ENCODE measurements at regions not wholly inside any gene's neighbourhood (a gene's known extent, or its start where the extent isn't known, plus 50 kb on each side); places are given as distances from the start of the nearest gene placed in this dataset.
"Not testable (repeated sequence)": the region's sequence is repeated elsewhere in the genome, so short reads cannot be mapped to it uniquely, and the experiment has no call there.

DNA sequence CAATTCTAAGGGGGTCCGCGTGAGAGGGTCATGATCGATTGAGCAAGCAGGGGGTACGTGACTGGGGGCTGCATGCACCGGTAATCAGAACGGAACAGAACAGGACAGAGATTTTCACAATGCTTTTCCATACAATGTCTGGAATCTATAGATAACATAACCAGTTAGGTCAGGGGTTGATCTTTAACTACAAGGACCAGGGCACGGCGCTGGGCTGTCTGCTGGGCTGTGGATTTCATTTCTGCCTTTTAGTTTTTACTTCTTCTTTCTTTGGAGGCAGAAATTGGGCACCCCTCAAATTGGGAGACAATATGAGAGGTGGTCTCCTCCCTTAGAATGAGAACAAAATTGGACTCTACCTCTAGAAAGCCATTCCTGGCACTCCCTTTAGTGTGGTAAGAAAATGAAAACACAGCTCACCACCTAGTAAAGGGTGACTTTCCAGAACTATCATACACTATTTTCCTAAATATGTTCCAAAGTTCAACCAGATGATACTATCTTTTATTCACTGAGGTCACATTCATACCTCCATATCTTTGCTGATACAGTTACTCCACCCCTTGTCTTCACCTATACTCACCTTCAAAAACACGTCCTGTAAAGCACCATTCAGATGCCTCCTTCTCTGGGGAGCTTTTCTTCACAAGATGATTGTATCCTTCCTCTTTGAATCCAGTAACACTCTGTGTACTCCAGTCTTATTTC lies 1058.3 kb upstream of the SLIT2 start:
- Histone ChIP-seq H3K4me3 (ENCODE audit: low read depth in 1 of 2, low read length in 2 of 2) (no peak overlapping the region), H3K4me1 (ENCODE audit: insufficient read depth, low read length) (no peaks in the 10 kb centered on the region), H3K27ac (ENCODE audit: low read depth, low read length) (no peak overlapping the region), H3K9me3 (ENCODE audit: low read length) (no peaks in the 10 kb centered on the region), H3K27me3 (ENCODE audit: control insufficient read depth in 1 of 2, insufficient read depth in 2 of 2, low read length in 2 of 2) (no peaks in the 10 kb centered on the region), H3K36me3 (ENCODE audit: insufficient read depth, low read length) (no peaks in the 10 kb centered on the region), H3K9ac (ENCODE audit: low read length) (no peak overlapping the region)

DNA sequence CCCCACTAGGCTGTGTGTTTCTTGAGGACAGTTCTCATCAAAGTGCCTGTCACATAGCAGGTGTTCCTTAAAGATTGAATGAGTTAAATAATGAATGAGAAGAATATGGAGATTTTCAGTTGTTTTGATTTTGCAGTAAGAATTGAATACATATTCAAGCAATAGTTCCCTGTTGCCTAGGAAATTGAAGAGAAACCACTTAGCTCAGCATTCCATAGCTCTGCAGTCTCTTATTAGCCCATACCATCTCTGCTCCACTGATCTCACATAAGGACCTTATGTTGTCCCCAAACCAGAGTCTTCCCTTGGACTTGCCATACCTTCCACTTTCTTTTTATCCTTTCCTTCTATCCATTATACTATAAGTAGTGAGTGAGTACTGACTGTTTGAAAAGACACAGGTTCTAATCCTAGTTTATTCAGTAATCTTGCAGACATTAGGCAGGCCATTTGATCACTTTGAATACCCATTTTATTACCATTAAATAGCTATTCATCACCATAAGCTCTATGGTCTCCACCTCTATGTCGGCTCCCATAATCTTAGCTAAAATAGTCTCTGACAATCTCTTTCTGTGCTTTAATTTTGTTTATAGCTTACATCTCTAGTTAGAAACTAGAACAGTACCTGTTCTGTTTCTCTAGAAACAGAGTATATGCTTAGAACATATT lies 1059.6 kb upstream of the SLIT2 start:
- Histone ChIP-seq H3K9ac (ENCODE audit: low read length) (no peak overlapping the region), H3K36me3 (ENCODE audit: insufficient read depth, low read length) (no peaks in the 10 kb centered on the region), H3K4me3 (ENCODE audit: low read depth in 1 of 2, low read length in 2 of 2) (no peak overlapping the region), H3K4me1 (ENCODE audit: insufficient read depth, low read length) (no peaks in the 10 kb centered on the region), H3K27ac (ENCODE audit: low read depth, low read length) (no peak overlapping the region), H3K27me3 (ENCODE audit: control insufficient read depth in 1 of 2, insufficient read depth in 2 of 2, low read length in 2 of 2) (no peaks in the 10 kb centered on the region), H3K9me3 (ENCODE audit: low read length) (no peaks in the 10 kb centered on the region)

DNA sequence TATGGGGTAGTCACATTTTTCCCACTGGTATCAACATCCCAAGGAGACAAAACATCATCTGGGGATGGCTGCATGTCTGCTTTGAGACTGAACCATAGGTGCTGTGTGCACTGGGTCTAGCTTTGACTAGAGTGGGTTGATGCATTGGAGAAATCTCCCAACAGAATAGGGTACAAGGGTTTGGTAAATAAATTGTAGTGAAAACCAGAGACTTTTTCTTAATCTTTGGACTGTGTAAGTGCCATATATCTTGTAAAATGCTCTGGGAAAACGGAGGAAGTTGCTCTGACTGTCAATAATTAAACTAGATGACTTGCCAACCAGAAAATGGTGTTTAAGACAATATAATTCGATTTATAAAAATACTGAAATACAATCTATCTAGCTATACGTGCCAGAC lies 1064.0 kb upstream of the SLIT2 start:
- no peaks in the 10 kb centered on the region for H3K27me3 ChIP-seq (ENCODE audit: control insufficient read depth in 1 of 2, insufficient read depth in 2 of 2, low read length in 2 of 2)
- no peaks in the 10 kb centered on the region for H3K9me3 ChIP-seq (ENCODE audit: low read length)
- H3K36me3 ChIP-seq (ENCODE audit: insufficient read depth, low read length): no peaks in the 10 kb centered on the region
- no peak overlapping the region for H3K27ac ChIP-seq (ENCODE audit: low read depth, low read length)
- H3K4me3 ChIP-seq (ENCODE audit: low read depth in 1 of 2, low read length in 2 of 2): no peak overlapping the region
- H3K4me1 ChIP-seq (ENCODE audit: insufficient read depth, low read length): no peaks in the 10 kb centered on the region
- H3K9ac ChIP-seq (ENCODE audit: low read length): no peak overlapping the region

DNA sequence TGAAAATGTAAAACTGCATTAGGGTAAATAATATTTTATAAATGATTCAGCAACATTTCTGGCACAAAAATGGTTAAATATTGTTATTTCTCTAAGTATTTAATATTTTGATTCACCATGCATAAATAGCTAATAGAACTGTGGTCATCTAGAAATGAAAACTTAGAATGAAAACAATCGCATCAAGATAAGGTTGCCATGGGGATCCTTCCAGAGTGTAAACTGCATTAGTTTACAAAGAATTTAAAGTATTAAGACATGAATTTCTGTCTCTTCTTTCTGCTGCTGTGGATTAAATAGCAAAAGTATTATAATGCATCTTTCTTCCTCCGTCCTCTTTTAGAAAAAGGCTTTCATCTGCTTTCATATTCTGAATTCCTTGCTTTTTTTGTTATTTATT lies 1064.6 kb upstream of the SLIT2 start:
- Histone ChIP-seq H3K9me3 (ENCODE audit: low read length) (no peaks in the 10 kb centered on the region), H3K9ac (ENCODE audit: low read length) (no peak overlapping the region), H3K27ac (ENCODE audit: low read depth, low read length) (no peak overlapping the region), H3K36me3 (ENCODE audit: insufficient read depth, low read length) (no peaks in the 10 kb centered on the region), H3K4me3 (ENCODE audit: low read depth in 1 of 2, low read length in 2 of 2) (no peak overlapping the region), H3K4me1 (ENCODE audit: insufficient read depth, low read length) (no peaks in the 10 kb centered on the region), H3K27me3 (ENCODE audit: control insufficient read depth in 1 of 2, insufficient read depth in 2 of 2, low read length in 2 of 2) (no peaks in the 10 kb centered on the region)

DNA sequence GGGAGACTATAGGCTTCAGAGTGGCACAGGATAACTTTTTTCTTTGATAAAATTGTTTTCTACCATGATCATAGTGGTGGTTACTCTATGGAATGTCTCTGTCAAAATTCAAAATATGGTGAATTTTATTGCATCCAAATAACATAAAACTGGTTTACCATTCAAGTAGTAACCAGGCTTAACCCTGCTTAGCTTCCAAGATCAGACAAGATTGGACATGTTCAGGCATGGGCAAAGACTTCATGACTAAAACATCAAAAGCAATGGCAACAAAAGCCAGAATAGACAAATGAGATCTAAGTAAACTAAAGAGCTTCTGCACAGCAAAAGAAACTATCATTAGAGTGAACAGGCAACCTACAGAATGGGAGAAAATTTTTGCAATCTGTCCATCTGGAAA lies 1070.1 kb upstream of the SLIT2 start:
- H3K4me1 ChIP-seq (ENCODE audit: insufficient read depth, low read length); H3K27me3 ChIP-seq (ENCODE audit: control insufficient read depth in 1 of 2, insufficient read depth in 2 of 2, low read length in 2 of 2); H3K36me3 ChIP-seq (ENCODE audit: insufficient read depth, low read length); H3K9ac ChIP-seq (ENCODE audit: low read length); H3K9me3 ChIP-seq (ENCODE audit: low read length); H3K4me3 ChIP-seq (ENCODE audit: low read depth in 1 of 2, low read length in 2 of 2); H3K27ac ChIP-seq (ENCODE audit: low read depth, low read length): not testable (repeated sequence)

DNA sequence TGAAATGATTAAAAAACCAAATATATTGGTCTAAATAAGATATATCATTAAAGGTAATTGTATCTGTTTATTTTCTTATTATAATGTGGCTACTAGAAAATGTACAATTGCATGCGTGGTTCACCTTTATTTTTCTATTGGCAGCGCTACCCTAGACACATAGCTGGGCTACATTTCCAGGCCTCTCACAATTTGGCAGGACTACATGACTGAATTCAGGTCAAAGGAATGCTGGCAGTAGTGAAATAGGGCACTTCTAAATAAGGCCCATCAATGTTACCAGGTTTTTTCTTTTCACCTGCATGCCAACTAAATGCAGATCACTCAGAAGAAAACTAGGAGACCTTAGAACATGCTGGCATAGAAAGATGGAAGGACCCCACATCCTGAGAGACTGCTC lies 1072.9 kb upstream of the SLIT2 start:
- Histone ChIP-seq H3K4me1 (ENCODE audit: insufficient read depth, low read length) (no peaks in the 10 kb centered on the region), H3K27me3 (ENCODE audit: control insufficient read depth in 1 of 2, insufficient read depth in 2 of 2, low read length in 2 of 2) (no peaks in the 10 kb centered on the region), H3K9ac (ENCODE audit: low read length) (no peak overlapping the region), H3K36me3 (ENCODE audit: insufficient read depth, low read length) (no peaks in the 10 kb centered on the region), H3K27ac (ENCODE audit: low read depth, low read length) (no peak overlapping the region), H3K4me3 (ENCODE audit: low read depth in 1 of 2, low read length in 2 of 2) (no peak overlapping the region), H3K9me3 (ENCODE audit: low read length) (no peaks in the 10 kb centered on the region)

DNA sequence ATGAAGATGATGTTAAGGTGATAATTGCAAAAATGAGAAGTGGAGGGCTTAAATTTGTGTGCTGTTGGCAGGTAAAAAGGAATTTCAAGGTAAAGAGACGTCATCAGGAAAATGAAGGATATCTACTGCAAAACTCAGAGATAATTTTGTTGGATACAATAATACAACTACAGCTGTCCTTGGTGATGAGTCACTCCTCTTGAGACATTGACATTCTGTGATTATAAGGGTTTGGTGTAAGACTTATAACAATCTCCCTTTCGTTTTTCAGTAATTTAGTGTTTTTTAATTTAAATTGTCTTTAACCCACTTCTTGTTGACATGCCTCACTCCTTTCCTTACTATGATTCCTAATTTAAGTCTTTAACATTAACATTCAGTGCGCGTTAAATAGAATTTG lies 1074.1 kb upstream of the SLIT2 start:
- H3K9me3 ChIP-seq (ENCODE audit: low read length): no peaks in the 10 kb centered on the region
- no peaks in the 10 kb centered on the region for H3K36me3 ChIP-seq (ENCODE audit: insufficient read depth, low read length)
- no peaks in the 10 kb centered on the region for H3K4me1 ChIP-seq (ENCODE audit: insufficient read depth, low read length)
- no peak overlapping the region for H3K4me3 ChIP-seq (ENCODE audit: low read depth in 1 of 2, low read length in 2 of 2)
- no peak overlapping the region for H3K27ac ChIP-seq (ENCODE audit: low read depth, low read length)
- H3K27me3 ChIP-seq (ENCODE audit: control insufficient read depth in 1 of 2, insufficient read depth in 2 of 2, low read length in 2 of 2): no peaks in the 10 kb centered on the region
- H3K9ac ChIP-seq (ENCODE audit: low read length): no peak overlapping the region

DNA sequence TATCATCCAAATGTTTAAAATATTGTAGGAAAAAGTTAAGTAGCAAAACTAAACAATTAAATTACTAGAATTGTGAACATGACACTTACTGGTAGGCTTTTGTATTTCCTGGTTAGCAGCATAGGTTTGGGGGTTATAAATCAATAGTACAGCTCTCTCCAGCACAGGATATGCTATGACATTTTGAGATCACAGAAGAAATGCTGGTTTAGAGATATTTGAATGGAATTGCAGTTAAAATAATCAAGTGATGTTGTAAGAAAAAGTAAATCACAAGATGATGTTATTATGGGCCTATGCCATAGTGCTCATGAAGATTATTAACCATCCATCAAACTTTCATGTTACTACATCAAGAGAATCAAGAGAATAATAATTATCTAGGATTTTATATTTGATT lies 1079.9 kb upstream of the SLIT2 start:
- H3K36me3 ChIP-seq (ENCODE audit: insufficient read depth, low read length): no peaks in the 10 kb centered on the region
- no peak overlapping the region for H3K4me3 ChIP-seq (ENCODE audit: low read depth in 1 of 2, low read length in 2 of 2)
- H3K27me3 ChIP-seq (ENCODE audit: control insufficient read depth in 1 of 2, insufficient read depth in 2 of 2, low read length in 2 of 2): no peaks in the 10 kb centered on the region
- no peaks in the 10 kb centered on the region for H3K9me3 ChIP-seq (ENCODE audit: low read length)
- H3K9ac ChIP-seq (ENCODE audit: low read length): no peak overlapping the region
- no peak overlapping the region for H3K27ac ChIP-seq (ENCODE audit: low read depth, low read length)
- H3K4me1 ChIP-seq (ENCODE audit: insufficient read depth, low read length): no peaks in the 10 kb centered on the region

DNA sequence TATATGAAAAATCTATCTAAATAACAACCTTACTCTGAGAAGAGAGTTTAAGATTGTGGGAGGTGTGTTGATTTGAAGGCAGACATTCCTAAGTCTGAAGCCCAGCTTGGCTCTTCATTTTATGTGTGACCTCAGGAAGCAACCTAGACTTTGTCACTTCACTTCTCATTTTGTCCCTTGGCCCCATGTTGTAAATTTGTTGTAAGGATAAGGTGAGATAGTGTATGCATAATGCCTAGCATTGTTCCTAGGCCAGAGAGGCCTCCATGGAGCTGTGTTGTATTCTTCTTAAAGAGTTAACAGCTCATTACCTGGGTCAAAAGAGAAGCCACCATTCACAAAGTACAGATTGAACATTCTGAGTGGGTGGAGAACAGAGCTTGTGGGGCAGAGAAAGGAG lies 1084.4 kb upstream of the SLIT2 start:
- Histone ChIP-seq H3K27ac (ENCODE audit: low read depth, low read length) (no peak overlapping the region), H3K9ac (ENCODE audit: low read length) (no peak overlapping the region), H3K4me3 (ENCODE audit: low read depth in 1 of 2, low read length in 2 of 2) (no peak overlapping the region), H3K9me3 (ENCODE audit: low read length) (no peaks in the 10 kb centered on the region), H3K27me3 (ENCODE audit: control insufficient read depth in 1 of 2, insufficient read depth in 2 of 2, low read length in 2 of 2) (no peaks in the 10 kb centered on the region), H3K36me3 (ENCODE audit: insufficient read depth, low read length) (no peaks in the 10 kb centered on the region), H3K4me1 (ENCODE audit: insufficient read depth, low read length) (no peaks in the 10 kb centered on the region)

DNA sequence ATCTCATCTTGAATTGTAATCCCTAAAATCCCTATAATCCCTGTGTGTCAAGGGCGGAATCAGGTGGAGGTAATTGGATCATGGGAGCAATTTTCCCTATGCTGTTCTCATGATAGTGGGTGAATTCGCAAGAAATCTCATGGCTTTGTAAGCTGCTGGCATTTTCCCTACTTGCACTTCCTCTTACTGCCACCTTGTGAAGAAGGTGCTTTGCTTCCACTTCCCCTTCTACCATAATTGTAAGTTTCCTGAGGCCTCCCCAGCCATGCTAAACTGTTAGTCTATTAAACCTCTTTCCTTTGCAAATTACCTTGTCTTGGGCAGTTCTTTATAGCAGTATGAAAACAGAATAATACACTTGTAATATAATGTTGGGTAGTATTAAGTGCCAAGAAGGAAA lies 1087.4 kb upstream of the SLIT2 start:
- Histone ChIP-seq H3K9ac (ENCODE audit: low read length) (no peak overlapping the region), H3K4me3 (ENCODE audit: low read depth in 1 of 2, low read length in 2 of 2) (no peak overlapping the region), H3K27ac (ENCODE audit: low read depth, low read length) (no peak overlapping the region), H3K36me3 (ENCODE audit: insufficient read depth, low read length) (no peaks in the 10 kb centered on the region), H3K4me1 (ENCODE audit: insufficient read depth, low read length) (no peaks in the 10 kb centered on the region), H3K27me3 (ENCODE audit: control insufficient read depth in 1 of 2, insufficient read depth in 2 of 2, low read length in 2 of 2) (no peaks in the 10 kb centered on the region), H3K9me3 (ENCODE audit: low read length) (no peaks in the 10 kb centered on the region)

DNA sequence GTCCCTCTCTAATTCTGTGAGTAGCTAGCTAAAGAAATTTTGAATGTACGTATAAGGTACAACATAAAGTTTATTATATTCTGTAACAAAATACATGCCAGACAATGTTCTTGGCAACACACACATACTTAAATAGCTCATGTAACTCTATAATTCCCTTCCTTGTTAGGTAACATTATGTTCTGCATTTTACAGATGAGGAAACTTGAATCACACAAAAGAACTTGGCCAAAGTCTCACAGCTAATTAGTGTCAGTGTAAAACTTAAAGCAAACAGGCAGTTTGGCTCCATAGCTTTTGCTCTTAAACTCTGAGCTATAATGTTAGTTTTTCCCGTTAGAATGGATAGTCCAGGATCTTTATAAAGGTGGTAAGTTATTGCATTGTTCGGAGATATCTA lies 1091.8 kb upstream of the SLIT2 start:
- no peaks in the 10 kb centered on the region for H3K4me1 ChIP-seq (ENCODE audit: insufficient read depth, low read length)
- H3K27ac ChIP-seq (ENCODE audit: low read depth, low read length): no peak overlapping the region

More for the DNA sequence above, 1091.8 kb upstream of the SLIT2 start:
- Histone ChIP-seq H3K36me3 (ENCODE audit: insufficient read depth, low read length) (no peaks in the 10 kb centered on the region), H3K4me3 (ENCODE audit: low read depth in 1 of 2, low read length in 2 of 2) (no peak overlapping the region), H3K9me3 (ENCODE audit: low read length) (no peaks in the 10 kb centered on the region), H3K27me3 (ENCODE audit: control insufficient read depth in 1 of 2, insufficient read depth in 2 of 2, low read length in 2 of 2) (no peaks in the 10 kb centered on the region), H3K9ac (ENCODE audit: low read length) (no peak overlapping the region)
